AG08396 (cell line): ENCODE measurements at regions not wholly inside any gene's neighbourhood (a gene's known extent, or its start where the extent isn't known, plus 50 kb on each side); places are given as distances from the start of the nearest gene placed in this dataset.

ENCODE experiments used
- DNase-seq: peaks from one replicate; pipeline ENCODE4 v3.0.0; 2012; ENCODE audit warnings: low spot score, mixed read lengths

- DNase-seq, result no peak
Measured at GRCh38 chr3:40858364-40859115, 333.8 kb downstream of the ZNF621 start.

DNA sequence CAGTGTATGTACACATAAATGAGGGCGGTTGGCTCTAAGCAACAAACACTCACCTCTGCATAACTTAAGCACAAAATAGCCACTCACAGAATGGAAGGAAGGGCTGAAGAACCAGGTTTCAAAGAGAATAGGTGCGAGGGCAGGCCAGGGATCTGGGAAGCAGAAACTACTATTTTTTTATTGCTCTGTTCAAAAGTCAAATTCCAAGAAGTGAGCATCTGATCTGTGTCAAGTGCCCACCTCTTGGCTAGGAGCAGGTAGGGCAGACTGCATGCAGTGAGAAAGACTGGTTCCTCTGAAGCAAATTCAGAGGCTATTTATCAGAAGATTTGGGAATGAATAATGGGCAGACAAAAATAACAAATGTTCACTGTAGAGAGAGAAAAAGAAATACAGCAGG lies 336.4 kb upstream of the CTNNB1 start:
- DNase-seq, result no peak

GRCh38 chr3:40864146-40864782 lies 335.0 kb upstream of the CTNNB1 start:
- DNase-seq, result no peak

GRCh38 chr3:40864915-40865314 lies 334.4 kb upstream of the CTNNB1 start:
- DNase-seq, result no peak

DNA sequence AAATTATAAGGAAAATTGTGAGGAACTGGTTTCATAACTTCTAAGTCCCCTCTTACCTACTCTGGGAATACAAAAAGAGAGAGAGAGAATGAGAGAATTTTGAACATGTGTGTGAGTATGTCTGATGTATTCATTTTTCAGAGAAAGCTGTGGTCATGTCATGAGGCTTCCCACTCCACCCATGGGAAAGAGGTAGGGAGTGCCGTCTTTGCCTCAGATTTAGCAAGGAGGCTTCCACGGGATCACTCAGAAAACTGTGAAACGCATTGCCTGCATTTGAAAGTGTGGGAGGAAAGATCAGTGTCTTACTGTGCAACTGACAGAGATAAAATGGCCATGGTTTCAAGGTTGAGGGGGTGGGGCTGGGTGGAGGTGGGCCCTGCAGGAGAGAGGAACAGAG lies 331.5 kb upstream of the CTNNB1 start:
- no peak for DNase-seq

GRCh38 chr3:40869013-40869412 lies 330.3 kb upstream of the CTNNB1 start:
- no peak for DNase-seq

DNA sequence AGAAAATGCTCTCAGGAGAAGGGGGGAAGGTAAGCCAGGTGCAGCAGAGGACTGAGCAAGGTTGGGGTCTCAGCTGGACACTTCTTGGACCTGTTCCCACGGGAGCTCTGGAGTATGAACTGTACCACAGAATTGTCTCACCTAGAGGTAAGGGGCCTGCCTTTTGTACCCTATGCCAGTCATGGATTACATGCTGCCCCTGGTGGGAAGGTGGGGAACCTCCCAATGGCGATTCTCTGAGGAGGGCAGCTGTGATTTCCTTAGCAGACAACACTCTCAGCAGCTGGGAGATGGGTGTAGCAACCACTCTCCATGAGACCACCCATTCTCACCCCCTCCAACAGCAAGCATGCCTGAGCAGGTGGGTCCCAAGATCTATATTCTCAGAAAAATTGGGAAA lies 329.4 kb upstream of the CTNNB1 start:
- no peak for DNase-seq

DNA sequence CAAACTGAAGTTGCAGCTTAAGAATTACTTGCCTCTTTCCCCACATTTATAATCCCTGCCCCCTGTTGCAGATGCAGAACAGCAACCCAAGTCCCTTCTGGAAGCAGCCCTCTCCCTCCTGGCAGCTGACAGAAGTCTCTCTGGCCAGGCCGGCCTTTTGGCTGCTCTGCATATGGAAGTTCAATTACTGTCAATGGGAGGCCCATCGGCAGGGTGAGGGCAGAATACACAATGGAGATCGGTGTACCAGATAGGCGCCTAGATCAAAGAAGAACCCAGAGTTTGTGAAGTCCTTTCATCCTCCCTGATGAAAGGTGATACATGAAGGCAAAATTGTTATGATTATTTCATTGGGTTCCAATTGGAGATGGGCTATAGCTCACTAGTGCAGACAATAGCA lies 327.9 kb upstream of the CTNNB1 start:
- no peak for DNase-seq

GRCh38 chr3:40872258-40872920 lies 326.9 kb upstream of the CTNNB1 start:
- DNase-seq, result no peak

DNA sequence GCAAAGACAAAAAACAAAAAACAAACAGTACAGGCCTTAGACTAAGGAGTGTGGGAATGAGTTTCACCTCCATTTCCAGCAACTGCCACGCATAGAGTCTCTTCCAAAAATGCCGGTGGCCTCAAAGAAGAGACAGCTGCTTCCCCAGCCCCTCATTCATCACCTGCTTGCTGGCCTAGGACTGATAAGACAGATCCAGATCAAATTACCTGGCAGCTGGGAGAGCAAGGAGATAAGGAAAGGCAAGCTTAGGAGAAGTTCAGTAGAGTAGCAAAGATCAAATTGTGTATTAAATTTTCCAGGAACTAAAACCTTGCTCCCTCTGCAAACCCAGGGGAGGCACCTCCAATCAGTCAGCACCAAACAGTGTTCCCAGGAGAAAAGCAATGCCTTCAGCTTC lies 325.8 kb upstream of the CTNNB1 start:
- DNase-seq, result no peak

GRCh38 chr3:40873934-40874699 lies 325.2 kb upstream of the CTNNB1 start:
- DNase-seq, result no peak

GRCh38 chr3:40875581-40875980 lies 323.7 kb upstream of the CTNNB1 start:
- DNase-seq, result no peak

DNA sequence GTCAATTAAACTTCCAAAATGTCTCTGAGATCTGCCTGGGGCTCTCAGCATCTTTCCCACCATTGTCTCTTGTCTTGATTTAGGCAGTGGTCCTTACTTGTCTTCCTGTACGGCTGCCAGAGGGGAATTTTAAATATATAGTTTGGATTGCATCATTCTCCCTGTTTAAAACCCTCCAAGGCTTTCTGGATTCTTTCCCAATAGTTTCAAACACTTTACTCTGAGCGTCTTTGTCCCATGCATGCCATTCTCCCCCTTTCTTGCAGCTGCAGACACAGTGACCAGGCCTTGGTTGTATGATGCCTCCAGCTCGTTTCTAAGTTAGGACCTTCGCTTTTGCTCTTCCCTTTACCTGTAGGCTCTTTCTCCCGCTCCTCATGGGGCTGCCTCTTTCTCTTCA lies 323.3 kb upstream of the CTNNB1 start:
- DNase-seq, result no peak

DNA sequence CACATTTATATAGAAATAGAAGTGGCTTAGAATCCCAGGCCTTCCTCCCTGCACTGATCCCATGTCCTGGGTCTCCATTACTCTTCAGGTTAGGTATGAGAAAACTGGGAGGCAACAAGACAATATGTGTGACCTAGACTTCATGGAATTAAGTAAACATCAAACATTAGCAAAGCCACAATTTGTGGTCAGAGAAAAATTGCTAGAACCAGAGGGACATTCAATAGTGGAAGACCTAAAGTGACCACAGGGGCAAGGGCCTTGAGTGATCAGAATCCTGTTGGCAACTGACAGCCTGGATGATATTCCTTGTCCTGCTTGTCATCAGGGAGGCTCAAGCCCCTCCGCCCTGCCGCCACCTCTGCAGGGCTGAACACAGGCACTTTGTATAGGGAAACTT lies 322.8 kb upstream of the CTNNB1 start:
- DNase-seq, result no peak

GRCh38 chr3:40877631-40878463 lies 321.5 kb upstream of the CTNNB1 start:
- no peak for DNase-seq

DNA sequence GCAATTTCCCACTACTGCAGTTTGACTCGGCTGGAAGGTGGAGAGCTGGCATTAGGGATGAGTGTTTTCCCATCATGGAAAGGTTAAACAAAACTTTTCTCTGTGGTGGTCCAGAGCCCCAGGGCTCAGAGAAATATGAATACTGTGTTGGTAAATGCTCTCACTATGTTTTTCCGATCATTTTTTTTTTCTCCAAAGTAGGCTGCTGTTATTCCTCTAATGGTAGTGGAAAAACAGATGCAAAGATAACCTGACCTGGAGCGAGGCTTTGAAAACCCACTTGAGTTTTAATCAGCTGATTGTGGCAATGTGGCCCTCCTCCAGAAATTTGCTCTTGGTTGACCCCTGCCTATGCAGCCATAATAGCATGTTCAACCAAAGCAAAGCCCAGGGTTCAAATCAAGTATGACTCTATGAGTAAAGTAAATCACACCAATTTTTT lies 320.8 kb upstream of the CTNNB1 start:
- no peak for DNase-seq

GRCh38 chr3:40885430-40885829 lies 313.9 kb upstream of the CTNNB1 start:
- no peak for DNase-seq

DNA sequence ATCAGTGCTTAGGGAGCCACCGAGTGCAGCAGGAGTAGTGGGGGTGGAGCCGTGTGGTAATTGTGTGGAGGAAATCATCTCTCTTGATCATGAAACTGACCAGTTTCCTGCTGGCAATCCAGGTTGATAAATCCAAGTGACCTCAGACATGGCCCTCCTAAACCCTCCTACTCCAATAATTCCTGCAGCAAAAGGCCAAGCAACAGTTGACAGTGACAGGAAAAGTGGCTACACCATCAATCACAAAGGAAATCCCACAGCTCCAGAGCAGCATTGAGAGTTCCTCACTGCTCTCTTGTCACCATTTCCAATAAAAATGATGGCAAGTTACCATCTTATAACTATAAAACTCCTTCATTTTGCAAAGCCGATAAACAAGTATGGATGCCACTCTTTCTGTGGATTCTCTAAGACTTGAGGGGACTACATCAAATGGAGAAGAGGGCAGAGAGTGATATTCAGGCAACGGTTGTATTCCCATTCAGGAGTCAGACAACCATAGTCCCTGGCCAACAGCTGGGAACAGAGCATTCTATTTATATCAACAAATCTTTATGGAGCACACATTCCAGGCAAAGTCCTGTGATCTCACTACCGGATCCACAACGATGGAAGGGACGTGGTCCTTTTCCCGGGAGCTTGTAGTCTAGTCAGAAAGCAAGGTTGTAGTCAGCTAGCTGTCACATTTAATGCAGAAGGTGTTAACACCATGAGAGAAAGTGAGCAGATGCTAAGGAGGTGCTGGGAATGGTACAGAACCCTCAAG lies 312.5 kb upstream of the CTNNB1 start:
- no peak for DNase-seq

GRCh38 chr3:40891186-40891585 lies 308.1 kb upstream of the CTNNB1 start:
- DNase-seq, result no peak

- DNase-seq, result no peak
Measured at GRCh38 chr3:40895109-40895508, 304.2 kb upstream of the CTNNB1 start.

GRCh38 chr3:40899286-40899712 lies 300.0 kb upstream of the CTNNB1 start:
- DNase-seq, result no peak
